HepG2 (cell line): ENCODE measurements at regions not wholly inside any gene's neighbourhood (a gene's known extent, or its start where the extent isn't known, plus 50 kb on each side); places are given as distances from the start of the nearest gene placed in this dataset.

Experiments
- ATAC-seq: fragments of 200-7000 bp; cut with Tn5 transposase; 3 replicates; pipeline ENCODE4 v1.9.1; 2020; ENCODE audit warnings: mild to moderate bottlenecking, moderate library complexity
- BruUV-seq: library from RNA; stranded (reverse); fragments of 400-500 nt; replicated peaks from 2 replicates; lab custom pipeline; 2021; lab: Mats Ljungman, UMichigan
- CTCF ChIA-PET: fragments of 300-600 bp; formaldehyde crosslinking; extraction: SDS; loops from one replicate; lab custom pipeline; 2021; ENCODE audit warnings: low total read pairs, inconsistent platforms, low intra/inter-chr PET ratio; lab: Yijun Ruan, JAX
- POLR2A ChIA-PET: fragments of 350-600 bp; sonication (Branson Sonifier 250); formaldehyde crosslinking; loops from one replicate; lab custom pipeline; 2020; ENCODE audit warnings: antibody characterized with exemption, inconsistent platforms; lab: Yijun Ruan, JAX
- DNase-seq: peaks from one replicate; pipeline ENCODE4 v3.0.0-alpha.2; 2015; ENCODE audit warnings: low spot score
- FAIRE-seq: peaks from 3 replicates; lab custom pipeline; 2011; peaks lifted over from hg19 to GRCh38; lab: Jason Lieb, UNC
- H2AFZ ChIP-seq: one replicate; pipeline ENCODE4 v1.6.1; 2011; ENCODE audit warnings: low read length, inconsistent platforms
- H3K27ac ChIP-seq: fragments of 300-600 bp; 3 replicates; pipeline ENCODE4 v1.8.0; 2011; ENCODE audit warnings: mixed run types, mild to moderate bottlenecking, mixed read lengths, low read length, inconsistent platforms; ENCODE audit not compliant: insufficient read depth; ENCODE audit errors: extremely low read length
- H3K27me3 ChIP-seq, 2 experiments: fragments of 200-600 bp in 1 of 2; 2 replicates in 1 of 2; 3 replicates in 1 of 2; pipeline versions ENCODE4 v1.6.0 to v1.8.0; 2011; ENCODE audit warnings: low read length in 2 of 2, mild to moderate bottlenecking in 2 of 2, moderate library complexity in 2 of 2, inconsistent platforms in 1 of 2; ENCODE audit not compliant: insufficient read depth in 2 of 2, control insufficient read depth in 1 of 2
- H3K36me3 ChIP-seq, 2 experiments: fragments of 200-600 bp in 1 of 2; replicated peaks in 1 of 2; 2 replicates in 1 of 2; 3 replicates in 1 of 2; pipeline versions ENCODE4 v1.5.1 to v1.8.0; 2011; ENCODE audit warnings: low read length in 2 of 2, inconsistent platforms in 1 of 2; ENCODE audit not compliant: insufficient read depth in 2 of 2, control insufficient read depth in 1 of 2
- H3K4me1 ChIP-seq: 2 replicates; pipeline ENCODE4 v1.5.1; 2012; ENCODE audit warnings: low read length, inconsistent platforms; ENCODE audit not compliant: insufficient read depth
- H3K4me2 ChIP-seq: 2 replicates; pipeline ENCODE4 v1.6.0; 2011; ENCODE audit warnings: low read depth, low read length, inconsistent platforms
- H3K4me3 ChIP-seq, 3 experiments: fragments of 200-600 bp in 1 of 3; sonication (generic), shearing (Covaris generic) in 1 of 3; replicated peaks in 1 of 3; 2 replicates each; pipeline ENCODE4 v1.5.1; 2011 to 2016; ENCODE audit warnings: low read length in 3 of 3, inconsistent platforms in 2 of 3, low read depth in 2 of 3, mild to moderate bottlenecking in 2 of 3, control low read depth in 1 of 3, mixed read lengths in 1 of 3; ENCODE audit not compliant: insufficient read depth in 1 of 3
- H3K79me2 ChIP-seq: one replicate; pipeline ENCODE4 v1.6.1; 2011; ENCODE audit warnings: low read length, inconsistent platforms; ENCODE audit not compliant: insufficient read depth
- H3K9ac ChIP-seq: 2 replicates; pipeline ENCODE4 v1.6.0; 2011; ENCODE audit warnings: mild to moderate bottlenecking, low read depth, low read length, inconsistent platforms; ENCODE audit not compliant: insufficient read depth
- H3K9me3 ChIP-seq: 2 replicates; pipeline ENCODE4 v1.5.1; 2012; ENCODE audit warnings: mild to moderate bottlenecking, low read length
- H4K20me1 ChIP-seq: 2 replicates; pipeline ENCODE4 v1.6.0; 2011; ENCODE audit warnings: inconsistent platforms, mild to moderate bottlenecking, low read length, moderate library complexity; ENCODE audit not compliant: insufficient read depth
- BCLAF1 ChIP-seq: fragments of 450-650 bp; IDR thresholded peaks from 2 replicates; pipeline ENCODE4 v1.6.1; 2017; ENCODE audit warnings: mild to moderate bottlenecking
- CEBPB ChIP-seq: IDR thresholded peaks from 2 replicates; pipeline ENCODE4 v1.6.1; 2011; ENCODE audit warnings: low read depth, low read length, improper control_type of control experiment, borderline replicate concordance
- ETS1 ChIP-seq: sonication (generic); formaldehyde crosslinking; IDR thresholded peaks from 2 replicates; pipeline ENCODE4 v1.4.0; 2020; ENCODE audit warnings: missing genetic modification reagents
- HINFP ChIP-seq: sonication (generic); formaldehyde crosslinking; IDR thresholded peaks from 2 replicates; pipeline ENCODE4 v1.4.0; 2020; ENCODE audit warnings: low read depth, mild to moderate bottlenecking, missing genetic modification reagents
- IRX3 ChIP-seq: sonication (generic); formaldehyde crosslinking; IDR thresholded peaks from 2 replicates; pipeline ENCODE4 v1.8.1; 2023; ENCODE audit warnings: mild to moderate bottlenecking, low read depth, missing genetic modification reagents, borderline replicate concordance
- KDM3A ChIP-seq: IDR thresholded peaks from 2 replicates; pipeline ENCODE4 v1.6.1; 2018; ENCODE audit warnings: low read depth, missing compliant biosample characterization
- MIER2 ChIP-seq: IDR thresholded peaks from 2 replicates; pipeline ENCODE4 v1.6.1; 2016; ENCODE audit warnings: missing biosample characterization, missing genetic modification reagents
- MTA3 ChIP-seq: sonication (generic); formaldehyde crosslinking; IDR thresholded peaks from 2 replicates; pipeline ENCODE4 v1.4.0; 2020; ENCODE audit warnings: missing genetic modification reagents
- POLR2G ChIP-seq: fragments of 200-400 bp; formaldehyde crosslinking; IDR thresholded peaks from 2 replicates; pipeline ENCODE4 v1.6.1; 2018; ENCODE audit warnings: mild to moderate bottlenecking, low read depth, low read length, moderate library complexity
- SIN3B ChIP-seq: fragments of 150-350 bp; IDR thresholded peaks from 2 replicates; pipeline ENCODE4 v1.6.1; 2014; ENCODE audit warnings: low read length
- SIX1 ChIP-seq: sonication (generic); formaldehyde crosslinking; IDR thresholded peaks from 2 replicates; pipeline ENCODE4 v1.4.0; 2020; ENCODE audit warnings: missing genetic modification reagents, borderline replicate concordance
- SRSF1 ChIP-seq: fragments of 200-400 bp; formaldehyde crosslinking; optimal IDR thresholded peaks from 2 replicates; pipeline ENCODE3; 2017; ENCODE audit warnings: mild to moderate bottlenecking, low read depth, low read length, moderate library complexity
- TMF1 ChIP-seq: sonication (generic); formaldehyde crosslinking; IDR thresholded peaks from 2 replicates; pipeline ENCODE4 v1.8.1; 2022; ENCODE audit warnings: low read depth, missing genetic modification reagents
- WIZ ChIP-seq: sonication (generic); formaldehyde crosslinking; IDR thresholded peaks from 2 replicates; pipeline ENCODE4 v1.5.1; 2020; ENCODE audit warnings: mild to moderate bottlenecking, missing genetic modification reagents
- YY1 ChIP-seq: IDR thresholded peaks from 2 replicates; pipeline ENCODE4 v1.6.1; 2011; ENCODE audit warnings: low read length, low read depth, moderate library complexity, mild to moderate bottlenecking; ENCODE audit not compliant: insufficient read depth, insufficient replicate concordance
- ZNF253 ChIP-seq: sonication (generic); formaldehyde crosslinking; IDR thresholded peaks from 2 replicates; pipeline ENCODE4 v1.8.0; 2022; ENCODE audit warnings: mild to moderate bottlenecking, missing genetic modification reagents, borderline replicate concordance
- ZNF503 ChIP-seq: sonication (generic); formaldehyde crosslinking; IDR thresholded peaks from 2 replicates; pipeline ENCODE4 v1.4.0; 2020; ENCODE audit warnings: missing genetic modification reagents
- ZNF784 ChIP-seq: sonication (generic); formaldehyde crosslinking; IDR thresholded peaks from 2 replicates; pipeline ENCODE4 v1.5.1; 2020; ENCODE audit warnings: missing genetic modification reagents, mild to moderate bottlenecking, borderline replicate concordance
- ZNF792 ChIP-seq: IDR thresholded peaks from 2 replicates; pipeline ENCODE4 v1.6.1; 2016
- in situ Hi-C: cut with HindIII; loops from 2 replicates; pipeline ENCODE4 v1.10.0; 2017; ENCODE audit warnings: low pct_unique_long_range_greater_than_20kb; ENCODE audit not compliant: extremely low pct_ligation_motif_present
- intact Hi-C: fragments of 100-400 bp; cut with micrococcal nuclease; formaldehyde crosslinking; loops from one replicate; pipeline ENCODE4 v1.10.0; 2022; ENCODE audit not compliant: unreplicated experiment

GRCh38 chr6:92847988-92848387 lies 571.4 kb downstream of the EPHA7 start:
- CTCF ChIA-PET: no interaction called here
- no TSS peak for BruUV-seq
- no peaks in the 10 kb centered on the region for H3K79me2 ChIP-seq
- ATAC-seq (no peak), FAIRE-seq (no peak), DNase-seq (no peak)
- no peak overlapping the region for H3K4me2 ChIP-seq
- H3K27me3 ChIP-seq: no peaks in the 10 kb centered on the region
- H3K9ac ChIP-seq: no peak overlapping the region
- H3K4me1 ChIP-seq: no peaks in the 10 kb centered on the region
- in situ Hi-C loops (no loop called here), intact Hi-C loops (no loop called here)
- no peak overlapping the region for H3K4me3 ChIP-seq
- no peaks in the 10 kb centered on the region for H3K9me3 ChIP-seq
- POLR2A ChIA-PET: no interaction called here
- no peak overlapping the region for H2AFZ ChIP-seq
- no peaks in the 10 kb centered on the region for H3K36me3 ChIP-seq
- no peak overlapping the region for H3K27ac ChIP-seq
- H4K20me1 ChIP-seq: no peaks in the 10 kb centered on the region
- no peak for TF ChIP-seq SRSF1
- TF ChIP-seq BCLAF1: no peak
- TF ChIP-seq ZNF784 (CRISPR knock-in tag): no peak
- no peak for TF ChIP-seq ZNF253
- no peak for TF ChIP-seq POLR2G
- no peak for TF ChIP-seq CEBPB
- no peak for TF ChIP-seq IRX3 (CRISPR knock-in tag)
- no peak for TF ChIP-seq HINFP (CRISPR knock-in tag)
- no peak for TF ChIP-seq KDM3A (CRISPR knock-in tag)
- TF ChIP-seq MTA3: no peak
- no peak for TF ChIP-seq MIER2 (CRISPR knock-in tag)
- no peak for TF ChIP-seq ZNF503
- no peak for TF ChIP-seq SIN3B
- no peak for TF ChIP-seq ZNF792 (CRISPR knock-in tag)
- no peak for TF ChIP-seq SIX1 (CRISPR knock-in tag)
- no peak for TF ChIP-seq ETS1
- no peak for TF ChIP-seq YY1
- no peak for TF ChIP-seq WIZ (CRISPR knock-in tag)
- no peak for TF ChIP-seq TMF1
